ENCODE measurements at regions not wholly inside any gene's neighbourhood (a gene's known extent, or its start where the extent isn't known, plus 50 kb on each side); places are given as distances from the start of the nearest gene placed in this dataset.
"Not testable (repeated sequence)": the region's sequence is repeated elsewhere in the genome, so short reads cannot be mapped to it uniquely, and the experiment has no call there.

GRCh38 chr5:147093138-147093537, 141.7 kb upstream of the STK32A start:
- TF ChIP-seq POLR2A (IDR thresholded peaks at IDR 0.05; ENCODE audit: low read depth, low read length), result no peak
- FAIRE-seq (no peak), DNase-seq (ENCODE audit: insufficient read length, low spot score) (no peak)

GRCh38 chr5:147095740-147096139, 139.1 kb upstream of the STK32A start:
- TF ChIP-seq SPI1 (IDR thresholded peaks at IDR 0.05; ENCODE audit: low read depth, low read length) (no peak), POLR2AphosphoS5 (IDR thresholded peaks at IDR 0.05; ENCODE audit: low read depth, low read length) (no peak), POLR2A (IDR thresholded peaks at IDR 0.05; ENCODE audit: low read depth, low read length) (no peak), POU2F2 (IDR thresholded peaks at IDR 0.05; ENCODE audit: low read depth, low read length) (no peak)
- no peak for FAIRE-seq

GRCh38 chr5:147098233-147098790, 136.5 kb upstream of the STK32A start:
- no peak for TF ChIP-seq POLR2AphosphoS5 (IDR thresholded peaks at IDR 0.05; ENCODE audit: low read depth, low read length)
- TF ChIP-seq PAX5 (IDR thresholded peaks at IDR 0.05; ENCODE audit: insufficient read depth, low read length, severe bottlenecking), result no peak
- TF ChIP-seq TAF1 (IDR thresholded peaks at IDR 0.05; ENCODE audit: low read depth, low read length), result no peak
- no peak for TF ChIP-seq POU2F2 (IDR thresholded peaks at IDR 0.05; ENCODE audit: low read depth, low read length)
- no peak for TF ChIP-seq POLR2A (IDR thresholded peaks at IDR 0.05; ENCODE audit: low read depth, low read length)
- TF ChIP-seq SPI1 (IDR thresholded peaks at IDR 0.05; ENCODE audit: low read depth, low read length), result no peak
- FAIRE-seq, result no peak
- DNase-seq (ENCODE audit: insufficient read length, low spot score), result no peak

More at GRCh38 chr5:147095740-147096139, 139.1 kb upstream of the STK32A start:
- DNase-seq (ENCODE audit: insufficient read length, low spot score), result no peak

GRCh38 chr5:147101659-147102369, 133.0 kb upstream of the STK32A start:
- TF ChIP-seq TAF1 (IDR thresholded peaks at IDR 0.05; ENCODE audit: low read depth, low read length), result no peak
- no peak for TF ChIP-seq POU2F2 (IDR thresholded peaks at IDR 0.05; ENCODE audit: low read depth, low read length)
- TF ChIP-seq POLR2AphosphoS5 (IDR thresholded peaks at IDR 0.05; ENCODE audit: low read depth, low read length), result no peak
- no peak for TF ChIP-seq SPI1 (IDR thresholded peaks at IDR 0.05; ENCODE audit: low read depth, low read length)
- TF ChIP-seq PAX5 (IDR thresholded peaks at IDR 0.05; ENCODE audit: insufficient read depth, low read length, severe bottlenecking), result no peak
- no peak for TF ChIP-seq POLR2A (IDR thresholded peaks at IDR 0.05; ENCODE audit: low read depth, low read length)
- FAIRE-seq (no peak), DNase-seq (ENCODE audit: insufficient read length, low spot score) (no peak)

GRCh38 chr5:147112899-147113298, 121.9 kb upstream of the STK32A start:
- TF ChIP-seq POLR2A (IDR thresholded peaks at IDR 0.05; ENCODE audit: low read depth, low read length), result no peak
- DNase-seq (ENCODE audit: insufficient read length, low spot score) (no peak), FAIRE-seq (no peak)

- TF ChIP-seq PAX5 (IDR thresholded peaks at IDR 0.05; ENCODE audit: insufficient read depth, low read length, severe bottlenecking) (no peak), POU2F2 (IDR thresholded peaks at IDR 0.05; ENCODE audit: low read depth, low read length) (no peak), POLR2A (IDR thresholded peaks at IDR 0.05; ENCODE audit: low read depth, low read length) (no peak), TAF1 (IDR thresholded peaks at IDR 0.05; ENCODE audit: low read depth, low read length) (no peak), POLR2AphosphoS5 (IDR thresholded peaks at IDR 0.05; ENCODE audit: low read depth, low read length) (no peak), SPI1 (IDR thresholded peaks at IDR 0.05; ENCODE audit: low read depth, low read length) (no peak)
- FAIRE-seq (no peak), DNase-seq (ENCODE audit: insufficient read length, low spot score) (no peak)
These were observed 120.9 kb upstream of the STK32A start for GRCh38 chr5:147113967-147114366.

- not testable (repeated sequence) for FAIRE-seq
These were observed 95.1 kb upstream of the STK32A start for GRCh38 chr5:147139759-147140158.

GRCh38 chr5:147140558-147140957, 94.3 kb upstream of the STK32A start:
- FAIRE-seq (no peak), DNase-seq (ENCODE audit: insufficient read length, low spot score) (no peak)
- no peak for TF ChIP-seq PAX5 (IDR thresholded peaks at IDR 0.05; ENCODE audit: insufficient read depth, low read length, severe bottlenecking)
- TF ChIP-seq POU2F2 (IDR thresholded peaks at IDR 0.05; ENCODE audit: low read depth, low read length), result no peak
- no peak for TF ChIP-seq SPI1 (IDR thresholded peaks at IDR 0.05; ENCODE audit: low read depth, low read length)
- no peak for TF ChIP-seq POLR2AphosphoS5 (IDR thresholded peaks at IDR 0.05; ENCODE audit: low read depth, low read length)
- no peak for TF ChIP-seq TAF1 (IDR thresholded peaks at IDR 0.05; ENCODE audit: low read depth, low read length)
- TF ChIP-seq POLR2A (IDR thresholded peaks at IDR 0.05; ENCODE audit: low read depth, low read length), result no peak

More at GRCh38 chr5:147139759-147140158, 95.1 kb upstream of the STK32A start:
- DNase-seq (ENCODE audit: insufficient read length, low spot score), result not testable (repeated sequence)

GRCh38 chr5:147141580-147141979, 93.2 kb upstream of the STK32A start:
- not testable (repeated sequence) for FAIRE-seq; DNase-seq (ENCODE audit: insufficient read length, low spot score)

GRCh38 chr5:147143215-147143614, 91.6 kb upstream of the STK32A start:
- TF ChIP-seq POLR2A (IDR thresholded peaks at IDR 0.05; ENCODE audit: low read depth, low read length) (no peak), TAF1 (IDR thresholded peaks at IDR 0.05; ENCODE audit: low read depth, low read length) (no peak), PAX5 (IDR thresholded peaks at IDR 0.05; ENCODE audit: insufficient read depth, low read length, severe bottlenecking) (no peak), POU2F2 (IDR thresholded peaks at IDR 0.05; ENCODE audit: low read depth, low read length) (no peak), SPI1 (IDR thresholded peaks at IDR 0.05; ENCODE audit: low read depth, low read length) (no peak), POLR2AphosphoS5 (IDR thresholded peaks at IDR 0.05; ENCODE audit: low read depth, low read length) (no peak)
- DNase-seq (ENCODE audit: insufficient read length, low spot score), result no peak
- FAIRE-seq, result no peak

- DNase-seq (ENCODE audit: insufficient read length, low spot score) (no peak), FAIRE-seq (no peak)
- TF ChIP-seq TAF1 (IDR thresholded peaks at IDR 0.05; ENCODE audit: low read depth, low read length) (no peak), POLR2A (IDR thresholded peaks at IDR 0.05; ENCODE audit: low read depth, low read length) (no peak), POLR2AphosphoS5 (IDR thresholded peaks at IDR 0.05; ENCODE audit: low read depth, low read length) (no peak), POU2F2 (IDR thresholded peaks at IDR 0.05; ENCODE audit: low read depth, low read length) (no peak), PAX5 (IDR thresholded peaks at IDR 0.05; ENCODE audit: insufficient read depth, low read length, severe bottlenecking) (no peak), SPI1 (IDR thresholded peaks at IDR 0.05; ENCODE audit: low read depth, low read length) (no peak)
These were observed 89.5 kb upstream of the STK32A start for GRCh38 chr5:147145328-147145727.

All from GM12891 (cell line).